ENCODE measurements at regions not wholly inside any gene's neighbourhood (a gene's known extent, or its start where the extent isn't known, plus 50 kb on each side); places are given as distances from the start of the nearest gene placed in this dataset.

DNA sequence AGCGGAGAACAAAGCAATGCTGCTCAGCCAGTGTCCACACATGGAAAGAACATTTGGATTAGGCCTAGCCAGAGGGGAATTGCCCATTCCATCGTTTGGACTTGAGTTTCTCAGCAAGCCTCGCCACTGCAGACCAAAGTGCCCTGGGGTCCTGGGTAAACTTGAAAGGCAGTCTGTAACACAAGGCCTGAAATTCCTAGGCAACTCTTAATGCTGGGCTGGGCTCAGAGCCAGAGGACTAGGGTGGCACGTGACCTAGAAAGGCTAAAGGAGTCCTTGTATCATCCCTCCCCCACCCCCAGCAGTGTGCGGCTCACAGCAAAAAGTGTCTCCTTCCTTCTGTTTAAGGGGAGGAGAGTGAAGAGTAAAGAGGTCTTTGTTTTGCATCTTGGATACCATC, 210.4 kb upstream of the ARX start:
- no peak overlapping the region for H3K27ac Mint-ChIP-seq (ENCODE audit: unreplicated experiment)
- H3K9me3 Mint-ChIP-seq: peaks cover 4% of the 10 kb centered on the region
- no peak overlapping the region for H3K4me3 Mint-ChIP-seq
- no peak for DNase-seq (ENCODE audit: low read depth, low spot score)
- no peaks in the 10 kb centered on the region for H3K36me3 Mint-ChIP-seq (ENCODE audit: low read depth)
- H3K4me1 Mint-ChIP-seq: no peaks in the 10 kb centered on the region
- TF ChIP-seq, protein P1, sequence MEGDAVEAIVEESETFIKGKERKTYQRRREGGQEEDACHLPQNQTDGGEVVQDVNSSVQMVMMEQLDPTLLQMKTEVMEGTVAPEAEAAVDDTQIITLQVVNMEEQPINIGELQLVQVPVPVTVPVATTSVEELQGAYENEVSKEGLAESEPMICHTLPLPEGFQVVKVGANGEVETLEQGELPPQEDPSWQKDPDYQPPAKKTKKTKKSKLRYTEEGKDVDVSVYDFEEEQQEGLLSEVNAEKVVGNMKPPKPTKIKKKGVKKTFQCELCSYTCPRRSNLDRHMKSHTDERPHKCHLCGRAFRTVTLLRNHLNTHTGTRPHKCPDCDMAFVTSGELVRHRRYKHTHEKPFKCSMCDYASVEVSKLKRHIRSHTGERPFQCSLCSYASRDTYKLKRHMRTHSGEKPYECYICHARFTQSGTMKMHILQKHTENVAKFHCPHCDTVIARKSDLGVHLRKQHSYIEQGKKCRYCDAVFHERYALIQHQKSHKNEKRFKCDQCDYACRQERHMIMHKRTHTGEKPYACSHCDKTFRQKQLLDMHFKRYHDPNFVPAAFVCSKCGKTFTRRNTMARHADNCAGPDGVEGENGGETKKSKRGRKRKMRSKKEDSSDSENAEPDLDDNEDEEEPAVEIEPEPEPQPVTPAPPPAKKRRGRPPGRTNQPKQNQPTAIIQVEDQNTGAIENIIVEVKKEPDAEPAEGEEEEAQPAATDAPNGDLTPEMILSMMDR (conservative IDR thresholded peaks at IDR 0.05): no peak
- peaks cover 11% of the 10 kb centered on the region for H3K27me3 Mint-ChIP-seq (ENCODE audit: low read depth)

DNA sequence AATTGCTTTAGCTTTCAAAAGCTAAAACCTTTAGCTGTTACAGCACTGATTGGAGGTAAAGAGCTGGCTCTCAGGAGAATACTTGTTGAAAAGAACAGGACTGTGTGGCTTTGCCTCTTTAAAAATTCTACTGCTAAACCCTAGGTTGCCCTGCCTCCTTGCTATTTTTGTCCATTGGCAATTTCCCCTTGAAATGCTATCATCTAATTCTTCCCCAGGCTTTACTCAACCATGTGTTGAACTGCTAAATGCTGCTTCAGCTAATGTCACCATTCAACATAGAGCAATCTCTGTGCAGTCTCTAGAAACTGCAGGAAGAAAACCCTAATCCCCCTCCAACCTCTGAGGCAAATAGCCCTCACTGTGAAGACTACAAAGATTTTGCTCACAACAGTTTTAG, 203.7 kb upstream of the ARX start:
- no peaks in the 10 kb centered on the region for H3K9me3 Mint-ChIP-seq
- H3K27ac Mint-ChIP-seq (ENCODE audit: unreplicated experiment): no peak overlapping the region
- peaks cover 20% of the 10 kb centered on the region for H3K27me3 Mint-ChIP-seq (ENCODE audit: low read depth)
- no peak for DNase-seq (ENCODE audit: low read depth, low spot score)
- H3K4me1 Mint-ChIP-seq: no peaks in the 10 kb centered on the region
- no peaks in the 10 kb centered on the region for H3K36me3 Mint-ChIP-seq (ENCODE audit: low read depth)
- no peak overlapping the region for H3K4me3 Mint-ChIP-seq
- TF ChIP-seq, protein P1 (conservative IDR thresholded peaks at IDR 0.05): no peak

DNA sequence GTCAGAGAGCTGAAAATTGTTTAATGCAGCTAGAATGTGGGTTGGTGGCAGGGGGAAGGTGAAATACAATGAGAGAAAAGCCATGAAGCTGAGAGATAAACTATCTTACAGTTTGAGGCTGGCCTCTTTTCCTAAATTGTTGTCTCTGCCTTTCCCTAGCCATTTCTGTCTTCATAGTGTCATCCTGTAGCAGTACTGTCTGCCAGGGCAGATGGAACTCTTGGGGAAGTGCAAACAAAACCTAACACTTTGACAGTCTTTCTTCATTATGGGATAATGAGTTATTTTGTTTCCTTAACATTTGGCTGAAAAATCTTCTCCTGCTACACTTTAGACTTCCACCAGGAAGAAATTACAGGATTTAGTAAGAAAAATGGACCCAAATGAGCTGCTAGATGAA, 197.8 kb upstream of the ARX start:
- no peak for DNase-seq (ENCODE audit: low read depth, low spot score)
- H3K4me3 Mint-ChIP-seq: no peak overlapping the region
- H3K36me3 Mint-ChIP-seq (ENCODE audit: low read depth): no peaks in the 10 kb centered on the region
- H3K27ac Mint-ChIP-seq (ENCODE audit: unreplicated experiment): no peak overlapping the region
- peaks cover 6% of the 10 kb centered on the region for H3K27me3 Mint-ChIP-seq (ENCODE audit: low read depth)
- H3K4me1 Mint-ChIP-seq: no peaks in the 10 kb centered on the region
- peaks cover 5% of the 10 kb centered on the region for H3K9me3 Mint-ChIP-seq
- TF ChIP-seq, protein P1 (conservative IDR thresholded peaks at IDR 0.05): no peak

DNA sequence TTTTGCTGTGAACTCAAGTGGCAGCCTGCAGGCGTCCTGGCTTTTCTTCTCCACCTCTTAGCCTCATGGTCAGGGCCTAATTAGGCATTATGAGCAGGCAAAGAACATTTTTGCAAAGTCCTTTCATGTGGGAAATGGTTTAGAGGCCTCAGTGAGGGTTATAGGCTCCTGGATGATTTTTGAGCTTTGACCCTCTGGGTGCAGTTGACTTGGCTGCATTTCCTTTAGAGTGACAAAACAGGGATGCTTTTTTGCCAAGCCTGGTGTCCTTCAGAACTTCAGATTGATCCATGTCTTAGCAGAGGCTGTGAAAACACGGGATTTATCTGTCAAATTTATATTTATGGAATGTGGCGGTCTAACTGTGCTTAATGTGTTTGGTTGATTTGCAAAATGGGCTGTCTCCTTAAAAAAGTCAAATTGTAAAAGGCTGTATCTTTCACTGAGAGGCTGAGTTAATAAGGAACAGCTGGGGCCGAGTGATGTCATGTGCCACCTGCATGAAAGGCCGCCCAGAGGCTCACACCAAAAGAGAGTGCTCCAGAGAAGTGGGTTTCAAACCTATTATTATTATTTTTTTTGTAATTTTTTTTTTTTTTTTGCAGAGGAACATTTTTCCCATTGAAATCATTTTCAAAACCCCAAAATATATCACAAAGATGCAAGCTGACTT, 192.2 kb upstream of the ARX start:
- H3K27me3 Mint-ChIP-seq (ENCODE audit: low read depth): no peaks in the 10 kb centered on the region
- H3K27ac Mint-ChIP-seq (ENCODE audit: unreplicated experiment): no peak overlapping the region
- no peak for DNase-seq (ENCODE audit: low read depth, low spot score)
- TF ChIP-seq, protein P1 (conservative IDR thresholded peaks at IDR 0.05): no peak
- peaks cover 5% of the 10 kb centered on the region for H3K9me3 Mint-ChIP-seq
- no peak overlapping the region for H3K4me3 Mint-ChIP-seq
- H3K36me3 Mint-ChIP-seq (ENCODE audit: low read depth): no peaks in the 10 kb centered on the region
- no peaks in the 10 kb centered on the region for H3K4me1 Mint-ChIP-seq

DNA sequence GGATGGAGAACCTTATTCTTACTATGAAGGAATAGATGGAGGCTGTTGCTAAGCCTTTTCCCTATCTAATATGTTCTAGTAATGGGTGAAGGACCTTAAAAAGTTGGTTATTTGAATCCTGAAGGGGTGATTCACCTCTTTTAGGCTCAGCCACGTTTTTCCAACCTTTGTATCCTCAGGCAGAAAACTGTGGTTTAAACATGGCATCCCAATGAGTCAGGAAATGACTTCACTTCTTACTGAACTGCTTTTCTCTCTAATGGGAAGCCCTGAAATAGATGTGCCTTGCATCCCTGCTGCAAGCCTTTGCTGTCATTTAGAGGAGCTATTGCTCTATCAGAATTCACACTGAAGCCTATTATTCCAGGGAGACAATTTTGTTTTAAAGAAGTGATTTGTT, 191.0 kb upstream of the ARX start:
- H3K9me3 Mint-ChIP-seq: peaks cover 5% of the 10 kb centered on the region
- no peaks in the 10 kb centered on the region for H3K36me3 Mint-ChIP-seq (ENCODE audit: low read depth)
- DNase-seq (ENCODE audit: low read depth, low spot score): no peak
- H3K27me3 Mint-ChIP-seq (ENCODE audit: low read depth): no peaks in the 10 kb centered on the region
- H3K27ac Mint-ChIP-seq (ENCODE audit: unreplicated experiment): no peak overlapping the region
- H3K4me1 Mint-ChIP-seq: no peaks in the 10 kb centered on the region
- no peak overlapping the region for H3K4me3 Mint-ChIP-seq
- TF ChIP-seq, protein P1 (conservative IDR thresholded peaks at IDR 0.05): no peak

Measured in neural crest cell (in vitro differentiated cells).